GM12874 (cell line): ENCODE measurements at regions not wholly inside any gene's neighbourhood (a gene's known extent, or its start where the extent isn't known, plus 50 kb on each side); places are given as distances from the start of the nearest gene placed in this dataset.

Source experiments
- TF ChIP-seq, protein P1 (sequence below): IDR thresholded peaks from 2 replicates; pipeline ENCODE4 v1.5.1; 2011; ENCODE audit warnings: low read depth, mild to moderate bottlenecking, control low read depth, low read length, moderate library complexity; ENCODE audit not compliant: insufficient read depth

DNA sequence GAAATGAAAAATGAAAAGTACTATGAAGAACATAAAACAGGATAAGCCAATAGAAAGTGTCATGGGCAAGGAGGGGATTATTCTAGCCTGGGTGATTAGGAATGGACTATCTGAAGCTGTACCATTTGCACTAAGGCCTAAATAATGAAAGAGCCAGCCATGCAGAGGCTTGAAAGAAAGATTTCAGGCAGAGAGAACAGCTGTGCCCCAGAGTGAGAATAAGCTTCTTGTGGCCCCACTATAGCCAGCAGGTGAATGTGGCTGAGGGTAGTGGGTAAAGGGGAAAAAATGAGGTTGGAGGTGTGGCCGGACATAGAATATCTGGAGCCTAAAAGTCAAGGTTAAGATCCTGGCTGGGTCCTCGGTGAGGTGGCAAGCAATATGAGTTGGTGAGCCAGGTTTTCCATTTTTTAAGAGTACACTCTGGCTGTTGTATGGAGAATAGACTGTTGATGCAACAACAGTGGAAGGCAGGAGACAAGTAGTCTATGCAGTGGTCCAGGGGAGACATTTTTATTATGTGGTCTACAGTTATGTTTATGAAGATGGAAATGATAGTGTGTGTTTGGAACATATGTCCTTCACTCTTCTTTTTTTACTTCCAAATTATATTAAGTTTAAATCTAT, 135.2 kb upstream of the SETBP1 start:
- TF ChIP-seq, protein P1, sequence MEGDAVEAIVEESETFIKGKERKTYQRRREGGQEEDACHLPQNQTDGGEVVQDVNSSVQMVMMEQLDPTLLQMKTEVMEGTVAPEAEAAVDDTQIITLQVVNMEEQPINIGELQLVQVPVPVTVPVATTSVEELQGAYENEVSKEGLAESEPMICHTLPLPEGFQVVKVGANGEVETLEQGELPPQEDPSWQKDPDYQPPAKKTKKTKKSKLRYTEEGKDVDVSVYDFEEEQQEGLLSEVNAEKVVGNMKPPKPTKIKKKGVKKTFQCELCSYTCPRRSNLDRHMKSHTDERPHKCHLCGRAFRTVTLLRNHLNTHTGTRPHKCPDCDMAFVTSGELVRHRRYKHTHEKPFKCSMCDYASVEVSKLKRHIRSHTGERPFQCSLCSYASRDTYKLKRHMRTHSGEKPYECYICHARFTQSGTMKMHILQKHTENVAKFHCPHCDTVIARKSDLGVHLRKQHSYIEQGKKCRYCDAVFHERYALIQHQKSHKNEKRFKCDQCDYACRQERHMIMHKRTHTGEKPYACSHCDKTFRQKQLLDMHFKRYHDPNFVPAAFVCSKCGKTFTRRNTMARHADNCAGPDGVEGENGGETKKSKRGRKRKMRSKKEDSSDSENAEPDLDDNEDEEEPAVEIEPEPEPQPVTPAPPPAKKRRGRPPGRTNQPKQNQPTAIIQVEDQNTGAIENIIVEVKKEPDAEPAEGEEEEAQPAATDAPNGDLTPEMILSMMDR, result no peak

DNA sequence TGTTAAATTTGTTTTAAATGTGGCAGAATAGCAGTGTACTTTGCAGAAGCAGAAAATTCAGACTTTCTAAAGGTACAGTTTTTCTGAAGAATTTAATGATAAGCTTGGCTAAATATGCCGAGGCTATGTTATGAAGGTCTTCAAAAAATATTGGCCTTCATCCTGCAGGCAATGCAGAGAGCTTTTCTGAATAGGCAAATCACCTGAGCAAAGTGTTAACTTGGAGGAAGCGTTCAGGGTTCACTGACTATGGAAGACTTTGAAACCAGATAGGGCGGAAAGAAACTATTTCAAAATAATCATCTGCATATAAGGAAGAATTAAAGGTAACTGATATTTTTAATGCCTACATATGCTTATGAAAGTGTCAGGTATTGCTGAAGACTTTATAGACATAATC, 133.7 kb upstream of the SETBP1 start:
- TF ChIP-seq, protein P1, result no peak

DNA sequence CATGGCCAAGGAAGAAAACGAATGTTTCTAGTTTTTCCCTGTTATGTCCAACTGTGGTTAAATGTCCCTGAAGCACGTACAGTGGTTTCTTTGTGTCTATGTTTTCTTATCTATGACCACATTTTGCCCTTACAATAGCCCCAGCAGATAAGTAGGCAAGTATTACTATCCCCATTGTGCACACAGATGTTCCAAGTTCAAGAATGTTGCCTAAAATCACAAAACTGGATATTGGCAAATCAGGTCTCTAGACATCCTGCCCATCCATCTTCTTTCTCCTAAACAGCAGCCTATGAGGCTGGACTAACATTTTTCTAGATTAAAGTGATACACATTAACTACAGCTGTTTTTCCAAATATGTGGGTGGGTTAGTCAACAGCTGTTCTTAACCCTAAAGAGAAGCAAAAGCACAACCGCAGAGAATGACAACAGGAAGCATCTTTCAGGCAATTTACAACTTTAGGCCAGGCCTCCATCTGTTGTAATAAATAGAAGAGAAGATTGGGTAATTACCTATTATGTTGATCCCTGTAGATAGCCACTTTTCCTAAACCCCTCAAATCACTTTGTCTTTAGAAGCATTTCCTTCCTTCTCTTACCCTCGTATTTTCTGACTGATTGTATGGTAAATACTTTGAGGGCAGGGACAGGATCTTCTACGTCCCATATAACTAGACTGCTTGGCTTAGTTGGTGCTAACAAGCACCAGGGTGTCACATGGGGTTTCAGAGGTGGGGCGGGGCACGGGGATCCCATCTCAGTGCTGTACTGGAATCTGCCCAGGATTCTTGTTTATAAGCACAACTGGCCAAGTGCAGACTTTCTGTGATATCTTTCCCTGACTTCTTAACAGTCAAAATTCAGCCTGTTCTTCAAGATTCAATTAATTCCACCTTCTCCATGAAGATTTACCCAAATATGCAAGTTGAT, 132.1 kb upstream of the SETBP1 start:
- TF ChIP-seq, protein P1, result no peak

DNA sequence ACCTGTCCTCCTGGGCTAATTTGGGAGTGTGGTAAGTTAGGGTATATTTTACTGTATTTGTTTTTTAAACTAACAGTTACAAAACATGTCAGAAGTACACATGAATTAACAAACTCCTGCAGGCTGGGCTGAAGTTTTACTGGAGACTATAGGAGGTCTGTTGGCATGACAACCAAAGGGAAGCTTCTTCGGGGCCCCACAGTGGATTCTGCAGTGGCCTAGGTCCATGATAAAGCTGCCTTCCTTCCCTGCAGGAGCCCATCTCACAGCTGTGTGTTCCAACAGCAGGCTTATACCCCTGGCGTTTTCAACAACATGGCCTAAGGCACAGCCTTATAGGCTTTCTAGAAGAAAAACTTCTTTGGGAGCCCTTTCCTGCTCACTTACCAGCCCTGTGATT, 128.0 kb upstream of the SETBP1 start:
- TF ChIP-seq, protein P1, result no peak

DNA sequence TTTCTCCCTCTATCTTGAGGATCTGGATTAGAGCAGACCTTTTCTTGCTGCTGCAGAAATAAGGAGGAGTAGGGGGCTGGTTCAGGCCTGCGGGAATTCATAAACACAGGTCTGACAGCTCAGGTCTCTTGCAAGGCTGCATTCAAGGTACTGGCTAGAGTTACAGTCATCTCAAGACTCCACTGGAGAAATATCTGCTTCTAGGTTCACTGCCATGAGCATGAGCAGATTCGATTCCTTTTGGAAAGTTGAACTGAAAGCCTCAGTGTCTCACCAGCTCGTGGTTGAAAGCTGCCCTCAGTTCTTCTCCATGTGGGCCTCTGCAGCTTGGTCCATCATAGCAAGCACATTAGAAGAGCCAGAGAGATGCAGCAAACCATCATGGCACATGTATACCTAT, 124.4 kb upstream of the SETBP1 start:
- TF ChIP-seq, protein P1, result no peak

DNA sequence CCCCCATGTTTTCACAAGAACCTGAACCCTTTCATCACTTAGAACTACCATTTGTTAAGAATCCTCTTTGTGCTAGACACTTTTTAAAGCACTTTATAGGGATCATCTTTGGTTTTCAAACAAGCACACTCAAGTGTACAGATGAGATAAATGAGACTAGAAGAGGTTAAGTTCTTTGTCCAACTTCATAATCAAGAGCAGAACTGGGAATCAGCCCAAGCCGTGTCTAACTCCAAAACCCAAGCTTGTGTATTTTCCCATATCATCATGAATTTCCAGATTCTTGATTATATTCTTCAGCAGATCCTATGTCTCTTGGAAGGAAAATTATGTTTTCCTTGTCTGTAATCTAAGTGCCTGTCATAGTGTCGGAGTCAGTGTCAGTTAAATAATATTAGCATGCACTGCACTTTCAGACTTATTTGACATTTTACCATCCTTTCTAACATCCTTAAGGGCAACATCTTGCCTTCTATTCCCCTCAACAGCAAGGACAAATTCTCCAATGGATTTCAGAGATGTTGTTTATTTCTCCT, 123.0 kb upstream of the SETBP1 start:
- TF ChIP-seq, protein P1, result no peak

DNA sequence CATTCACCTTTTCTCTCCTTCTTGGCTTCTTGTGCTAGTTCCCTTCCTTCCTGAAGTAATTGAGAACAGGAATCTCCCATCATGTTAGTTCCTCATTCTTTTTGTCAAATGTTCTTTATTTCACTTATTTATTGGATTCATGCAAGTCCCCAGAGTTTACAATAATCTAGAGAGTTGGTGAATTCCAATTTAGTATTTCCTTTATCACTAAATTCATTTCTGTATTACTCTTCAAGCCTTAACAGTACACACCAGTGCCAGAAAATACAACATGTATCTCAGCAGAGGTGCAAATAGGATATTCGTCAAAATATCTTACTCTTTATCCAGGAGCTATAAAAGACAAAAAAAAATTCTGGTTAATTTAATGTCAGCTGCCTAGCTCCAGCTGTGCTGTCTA, 121.9 kb upstream of the SETBP1 start:
- TF ChIP-seq, protein P1, result no peak
